ENCODE measurements at regions not wholly inside any gene's neighbourhood (a gene's known extent, or its start where the extent isn't known, plus 50 kb on each side); places are given as distances from the start of the nearest gene placed in this dataset.

DNA sequence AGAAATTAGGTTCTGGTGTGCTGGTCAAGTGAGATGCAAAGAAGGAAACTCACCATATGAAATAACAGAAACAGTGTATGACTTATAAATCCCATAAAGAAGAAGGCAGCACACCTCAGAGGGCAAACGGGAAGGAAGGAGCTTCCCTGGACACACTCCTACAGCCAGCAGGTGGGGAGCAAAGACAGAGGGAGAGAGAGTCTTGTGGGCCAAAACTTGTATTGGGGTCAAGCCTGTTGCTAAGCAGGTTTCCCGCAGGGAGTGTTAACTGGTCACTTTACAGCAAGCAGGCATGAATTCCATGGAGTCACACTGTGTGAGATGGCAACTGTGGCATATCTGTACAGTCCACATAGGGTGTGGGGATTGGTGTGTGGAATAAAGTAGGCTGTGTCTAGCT, 222.9 kb upstream of the NDN start:
- Histone ChIP-seq H3K4me1 (ENCODE audit: control insufficient read depth in 2 of 3, insufficient read depth in 2 of 3, low read depth in 1 of 3, low read length in 3 of 3) (no peaks in the 10 kb centered on the region), H3K9ac (ENCODE audit: low read length in 3 of 3) (no peak overlapping the region), H3K4me3 (ENCODE audit: low read length in 3 of 3) (no peak overlapping the region), H3K27ac (ENCODE audit: low read depth in 2 of 2, low read length in 2 of 2) (no peak overlapping the region), H3K27me3 (ENCODE audit: control insufficient read depth, insufficient read depth, low read length) (no peaks in the 10 kb centered on the region), H3K9me3 (ENCODE audit: control insufficient read depth in 2 of 3, insufficient read depth in 1 of 3, low read length in 3 of 3) (no peaks in the 10 kb centered on the region), H3K36me3 (ENCODE audit: control insufficient read depth in 2 of 3, insufficient read depth in 3 of 3, low read length in 3 of 3) (no peaks in the 10 kb centered on the region)
- intact Hi-C loops (cut with DNase I) = no loop called here
- DNase-seq (no peak), FAIRE-seq (no peak)
- TF ChIP-seq, protein P1, sequence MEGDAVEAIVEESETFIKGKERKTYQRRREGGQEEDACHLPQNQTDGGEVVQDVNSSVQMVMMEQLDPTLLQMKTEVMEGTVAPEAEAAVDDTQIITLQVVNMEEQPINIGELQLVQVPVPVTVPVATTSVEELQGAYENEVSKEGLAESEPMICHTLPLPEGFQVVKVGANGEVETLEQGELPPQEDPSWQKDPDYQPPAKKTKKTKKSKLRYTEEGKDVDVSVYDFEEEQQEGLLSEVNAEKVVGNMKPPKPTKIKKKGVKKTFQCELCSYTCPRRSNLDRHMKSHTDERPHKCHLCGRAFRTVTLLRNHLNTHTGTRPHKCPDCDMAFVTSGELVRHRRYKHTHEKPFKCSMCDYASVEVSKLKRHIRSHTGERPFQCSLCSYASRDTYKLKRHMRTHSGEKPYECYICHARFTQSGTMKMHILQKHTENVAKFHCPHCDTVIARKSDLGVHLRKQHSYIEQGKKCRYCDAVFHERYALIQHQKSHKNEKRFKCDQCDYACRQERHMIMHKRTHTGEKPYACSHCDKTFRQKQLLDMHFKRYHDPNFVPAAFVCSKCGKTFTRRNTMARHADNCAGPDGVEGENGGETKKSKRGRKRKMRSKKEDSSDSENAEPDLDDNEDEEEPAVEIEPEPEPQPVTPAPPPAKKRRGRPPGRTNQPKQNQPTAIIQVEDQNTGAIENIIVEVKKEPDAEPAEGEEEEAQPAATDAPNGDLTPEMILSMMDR (IDR thresholded peaks at IDR 0.05; ENCODE audit: borderline replicate concordance, extremely low read depth, insufficient read depth) = no peak

DNA sequence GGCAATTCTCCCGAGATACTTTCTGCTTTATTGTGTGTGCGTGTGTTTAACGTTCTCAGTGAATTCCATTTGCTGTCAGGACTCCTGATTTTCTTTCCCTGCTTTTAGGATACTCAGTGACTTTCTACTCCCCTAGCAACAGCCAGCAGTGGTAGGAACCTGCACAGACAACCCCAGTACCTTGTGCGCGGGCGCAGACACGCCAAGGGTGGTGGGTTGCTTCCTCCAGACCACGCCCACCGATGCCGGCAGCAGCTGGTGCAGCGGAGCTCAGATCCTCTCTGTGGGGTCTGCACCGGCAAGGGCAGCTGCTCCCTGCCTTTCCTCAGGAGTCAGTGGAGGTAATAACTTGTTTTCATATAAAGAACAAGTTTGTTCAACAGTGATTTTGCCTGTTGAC, 225.1 kb upstream of the NDN start:
- intact Hi-C loops (cut with DNase I) = no loop called here
- peak overlapping the region in 1 of 3 donors; percentile 8 for H3K4me3 ChIP-seq (ENCODE audit: low read length in 3 of 3)
- H3K27me3 ChIP-seq (ENCODE audit: control insufficient read depth, insufficient read depth, low read length) = no peaks in the 10 kb centered on the region
- FAIRE-seq (no peak), DNase-seq (peak in 4 of 5 donors; percentile 24 to 59 (median 54))
- no peak overlapping the region for H3K27ac ChIP-seq (ENCODE audit: low read depth in 2 of 2, low read length in 2 of 2)
- no peaks in the 10 kb centered on the region for H3K36me3 ChIP-seq (ENCODE audit: control insufficient read depth in 2 of 3, insufficient read depth in 3 of 3, low read length in 3 of 3)
- no peaks in the 10 kb centered on the region for H3K4me1 ChIP-seq (ENCODE audit: control insufficient read depth in 2 of 3, insufficient read depth in 2 of 3, low read depth in 1 of 3, low read length in 3 of 3)
- TF ChIP-seq, protein P1 (IDR thresholded peaks at IDR 0.05; ENCODE audit: borderline replicate concordance, extremely low read depth, insufficient read depth) = no peak
- H3K9ac ChIP-seq (ENCODE audit: low read length in 3 of 3) = no peak overlapping the region
- H3K9me3 ChIP-seq (ENCODE audit: control insufficient read depth in 2 of 3, insufficient read depth in 1 of 3, low read length in 3 of 3) = no peaks in the 10 kb centered on the region

DNA sequence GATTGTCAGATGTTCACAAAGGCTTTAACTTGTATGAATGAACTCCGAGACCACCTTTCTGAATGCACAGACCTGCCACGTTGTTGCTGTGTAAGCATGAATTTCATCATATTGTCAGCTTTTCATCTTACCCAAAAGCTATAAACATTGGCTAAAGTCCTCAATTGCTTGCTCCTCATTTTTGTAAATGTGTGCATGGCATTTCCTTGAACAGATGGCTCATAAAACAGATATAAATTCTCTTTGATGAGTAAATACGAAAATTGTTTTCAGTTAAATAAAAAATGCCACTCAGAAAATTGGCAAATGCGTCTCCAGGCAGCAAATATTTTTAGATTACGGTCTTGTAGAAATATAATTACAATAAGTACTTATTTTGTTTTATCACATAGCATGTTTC, 226.0 kb upstream of the NDN start:
- no peak overlapping the region for H3K4me3 ChIP-seq (ENCODE audit: low read length in 3 of 3)
- FAIRE-seq = no peak
- TF ChIP-seq, protein P1 (IDR thresholded peaks at IDR 0.05; ENCODE audit: borderline replicate concordance, extremely low read depth, insufficient read depth) = no peak

DNA sequence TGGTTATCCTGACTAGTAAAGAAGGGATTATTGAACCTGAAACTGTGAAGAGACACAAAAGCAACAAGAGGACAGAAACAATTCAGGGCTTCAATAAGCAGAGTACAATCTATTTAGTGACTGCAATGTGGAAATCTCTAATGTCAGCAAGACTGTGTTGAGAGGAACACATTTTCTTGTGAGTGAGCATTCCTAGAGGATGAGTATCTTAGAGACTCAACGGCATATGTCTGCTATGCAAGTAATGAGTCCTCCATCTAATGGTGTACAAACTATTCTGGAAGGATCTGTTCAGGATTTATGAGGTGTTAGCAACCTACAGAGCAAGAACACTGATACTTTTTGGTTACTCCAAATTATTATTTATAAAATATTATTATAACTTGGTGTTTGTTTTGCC, 226.5 kb upstream of the NDN start:
- Histone ChIP-seq H3K9ac (ENCODE audit: low read length in 3 of 3) (no peak overlapping the region), H3K27me3 (ENCODE audit: control insufficient read depth, insufficient read depth, low read length) (no peaks in the 10 kb centered on the region), H3K4me1 (ENCODE audit: control insufficient read depth in 2 of 3, insufficient read depth in 2 of 3, low read depth in 1 of 3, low read length in 3 of 3) (no peaks in the 10 kb centered on the region), H3K4me3 (ENCODE audit: low read length in 3 of 3) (no peak overlapping the region), H3K9me3 (ENCODE audit: control insufficient read depth in 2 of 3, insufficient read depth in 1 of 3, low read length in 3 of 3) (no peaks in the 10 kb centered on the region), H3K36me3 (ENCODE audit: control insufficient read depth in 2 of 3, insufficient read depth in 3 of 3, low read length in 3 of 3) (no peaks in the 10 kb centered on the region), H3K27ac (ENCODE audit: low read depth in 2 of 2, low read length in 2 of 2) (no peak overlapping the region)
- no peak for FAIRE-seq
- intact Hi-C loops (cut with DNase I) = no loop called here
- TF ChIP-seq, protein P1 (IDR thresholded peaks at IDR 0.05; ENCODE audit: borderline replicate concordance, extremely low read depth, insufficient read depth) = no peak
- DNase-seq = no peak

More for the DNA sequence above, 226.0 kb upstream of the NDN start:
- Histone ChIP-seq H3K4me1 (ENCODE audit: control insufficient read depth in 2 of 3, insufficient read depth in 2 of 3, low read depth in 1 of 3, low read length in 3 of 3) (no peaks in the 10 kb centered on the region), H3K9ac (ENCODE audit: low read length in 3 of 3) (no peak overlapping the region), H3K27me3 (ENCODE audit: control insufficient read depth, insufficient read depth, low read length) (no peaks in the 10 kb centered on the region), H3K36me3 (ENCODE audit: control insufficient read depth in 2 of 3, insufficient read depth in 3 of 3, low read length in 3 of 3) (no peaks in the 10 kb centered on the region), H3K9me3 (ENCODE audit: control insufficient read depth in 2 of 3, insufficient read depth in 1 of 3, low read length in 3 of 3) (no peaks in the 10 kb centered on the region), H3K27ac (ENCODE audit: low read depth in 2 of 2, low read length in 2 of 2) (no peak overlapping the region)
- no peak for DNase-seq
- intact Hi-C loops (cut with DNase I) = no loop called here

All from kidney (tissue), 13 donors.